Endothelial cell (in vitro differentiated cells): ENCODE measurements at regions not wholly inside any gene's neighbourhood (a gene's known extent, or its start where the extent isn't known, plus 50 kb on each side); places are given as distances from the start of the nearest gene placed in this dataset.
"Not testable (repeated sequence)": the region's sequence is repeated elsewhere in the genome, so short reads cannot be mapped to it uniquely, and the experiment has no call there.

Experiments used
- DNase-seq: peaks from one replicate; pipeline ENCODE4 v3.0.0; 2021; ENCODE audit warnings: low spot score
- H3K27ac Mint-ChIP-seq: one replicate; pipeline ENCODE4 v1.8.0; 2021; ENCODE audit warnings: mixed read lengths, inconsistent platforms; ENCODE audit not compliant: unreplicated experiment
- H3K27me3 Mint-ChIP-seq: one replicate; pipeline ENCODE4 v1.8.0; 2021; ENCODE audit warnings: mild to moderate bottlenecking, moderate library complexity, mixed read lengths, inconsistent platforms; ENCODE audit not compliant: unreplicated experiment
- H3K36me3 Mint-ChIP-seq: one replicate; pipeline ENCODE4 v1.8.0; 2021; ENCODE audit warnings: mild to moderate bottlenecking, low read depth, mixed read lengths, inconsistent platforms; ENCODE audit not compliant: unreplicated experiment
- H3K4me1 Mint-ChIP-seq: one replicate; pipeline ENCODE4 v1.8.0; 2021; ENCODE audit warnings: mild to moderate bottlenecking, mixed read lengths, inconsistent platforms; ENCODE audit not compliant: unreplicated experiment
- H3K4me3 Mint-ChIP-seq: one replicate; pipeline ENCODE4 v1.8.0; 2021; ENCODE audit warnings: mild to moderate bottlenecking, mixed read lengths, inconsistent platforms; ENCODE audit not compliant: unreplicated experiment
- H3K9me3 Mint-ChIP-seq: one replicate; pipeline ENCODE4 v1.8.0; 2021; ENCODE audit warnings: mixed read lengths, inconsistent platforms; ENCODE audit not compliant: unreplicated experiment
- CTCF ChIP-seq: fragments of 200-600 bp; sonication (generic); IDR thresholded peaks from one replicate; pipeline ENCODE4 v1.5.0; 2021; ENCODE audit warnings: antibody characterized with exemption; ENCODE audit not compliant: unreplicated experiment

DNA sequence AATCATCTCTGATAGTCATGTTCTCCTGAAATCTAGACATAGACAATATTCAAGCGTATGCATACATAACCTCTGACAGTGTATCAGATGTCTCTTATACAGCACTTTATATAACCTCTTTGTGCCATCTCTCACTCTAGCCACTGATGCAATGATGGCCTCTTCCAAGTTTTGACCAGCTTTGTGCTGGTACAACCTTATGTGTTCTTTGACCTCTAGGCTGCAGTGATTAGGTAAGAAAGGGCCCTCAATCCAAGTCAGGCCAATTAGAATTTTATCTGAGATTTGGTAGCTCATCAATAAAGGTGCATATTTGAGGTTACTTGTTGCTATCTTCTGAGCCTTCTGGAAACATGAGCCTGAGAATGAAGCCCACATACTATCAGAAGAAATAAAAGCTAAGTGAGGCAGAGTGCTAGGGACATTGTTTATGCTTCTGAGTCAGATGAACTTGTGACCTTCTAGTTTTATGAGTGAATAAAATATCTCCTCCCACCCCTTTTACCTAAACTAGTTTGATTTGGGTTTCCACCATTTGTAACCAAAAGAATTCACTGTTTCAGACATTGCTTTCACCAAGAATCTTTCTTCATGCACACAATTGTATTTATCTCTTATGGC is 283.2 kb upstream of the SUCLG2 start:
- H3K4me1 Mint-ChIP-seq: no peaks in the 10 kb centered on the region
- H3K36me3 Mint-ChIP-seq: no peaks in the 10 kb centered on the region
- H3K27ac Mint-ChIP-seq: no peak overlapping the region
- no peak overlapping the region for H3K4me3 Mint-ChIP-seq
- TF ChIP-seq CTCF: no peak
- H3K27me3 Mint-ChIP-seq: no peaks in the 10 kb centered on the region
- H3K9me3 Mint-ChIP-seq: no peaks in the 10 kb centered on the region
- DNase-seq: no peak

- not testable (repeated sequence) for H3K9me3 Mint-ChIP-seq, H3K27ac Mint-ChIP-seq, H3K4me3 Mint-ChIP-seq, H3K27me3 Mint-ChIP-seq, H3K36me3 Mint-ChIP-seq, DNase-seq, H3K4me1 Mint-ChIP-seq
Measured at GRCh38 chr3:67930394-67930793, 276.0 kb upstream of the SUCLG2 start.

GRCh38 chr3:67923796-67924195 is 269.4 kb upstream of the SUCLG2 start:
- Mint-ChIP-seq H3K4me3 (no peak overlapping the region), H3K36me3 (no peaks in the 10 kb centered on the region), H3K9me3 (no peaks in the 10 kb centered on the region), H3K27me3 (no peaks in the 10 kb centered on the region), H3K4me1 (no peaks in the 10 kb centered on the region), H3K27ac (no peak overlapping the region)
- DNase-seq: no peak
- no peak for TF ChIP-seq CTCF

DNA sequence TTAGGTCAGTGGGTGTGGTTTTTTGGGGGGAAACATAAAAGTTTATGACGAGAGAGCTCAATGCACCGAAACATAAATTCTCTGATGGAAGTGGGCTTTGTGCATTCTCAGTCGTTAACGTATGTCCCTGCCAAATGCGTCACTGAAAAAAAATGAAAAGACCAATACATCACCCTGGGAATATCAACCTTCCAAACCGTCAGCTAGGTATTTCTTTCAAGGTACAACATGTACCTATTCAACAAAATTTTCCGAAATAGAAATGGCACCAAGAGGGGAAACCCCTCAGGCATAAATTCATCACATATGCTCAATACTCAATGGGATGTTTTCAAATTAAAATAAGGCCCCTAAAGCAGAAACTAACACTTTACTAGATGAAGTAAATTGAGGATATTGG is 266.6 kb upstream of the SUCLG2 start:
- Mint-ChIP-seq H3K4me3 (no peak overlapping the region), H3K4me1 (no peaks in the 10 kb centered on the region), H3K27ac (no peak overlapping the region), H3K9me3 (no peaks in the 10 kb centered on the region), H3K27me3 (no peaks in the 10 kb centered on the region), H3K36me3 (no peaks in the 10 kb centered on the region)
- DNase-seq: no peak
- TF ChIP-seq CTCF: no peak

GRCh38 chr3:67920311-67920710 is 265.9 kb upstream of the SUCLG2 start:
- Mint-ChIP-seq H3K27me3 (no peaks in the 10 kb centered on the region), H3K4me3 (no peak overlapping the region), H3K27ac (no peak overlapping the region), H3K36me3 (no peaks in the 10 kb centered on the region), H3K4me1 (no peaks in the 10 kb centered on the region), H3K9me3 (no peaks in the 10 kb centered on the region)
- no peak for DNase-seq
- TF ChIP-seq CTCF: no peak
